OCI-LY7 (cell line): ENCODE measurements at regions not wholly inside any gene's neighbourhood (a gene's known extent, or its start where the extent isn't known, plus 50 kb on each side); places are given as distances from the start of the nearest gene placed in this dataset.

Experiments used
- BruUV-seq: library from RNA; stranded (reverse); fragments of 400-500 nt; replicated peaks from 2 replicates; lab custom pipeline; 2021; lab: Mats Ljungman, UMichigan
- CTCF ChIA-PET: fragments of 300-600 bp; sonication (Branson Sonifier 250); formaldehyde crosslinking; loops from one replicate; lab custom pipeline; 2022; ENCODE audit warnings: antibody characterized with exemption; ENCODE audit not compliant: unreplicated experiment; lab: Charles Lee
- POLR2A ChIA-PET: fragments of 300-600 bp; sonication (Branson Sonifier 250); formaldehyde crosslinking; loops from one replicate; lab custom pipeline; 2022; ENCODE audit warnings: antibody characterized with exemption; lab: Charles Lee
- DNase-seq: peaks from one replicate; pipeline ENCODE4 v3.0.0-alpha.2; 2015; ENCODE audit warnings: low spot score
- H2AFZ ChIP-seq: fragments of 200-600 bp; sonication (generic), shearing (Covaris generic); 2 replicates; pipeline ENCODE4 v1.6.1; 2014; ENCODE audit warnings: mild to moderate bottlenecking, antibody characterized with exemption, low read length, moderate library complexity
- H3K27ac ChIP-seq: fragments of 200-600 bp; sonication (generic); 2 replicates; pipeline ENCODE4 v1.5.1; 2014; ENCODE audit warnings: mixed run types, low read depth, mild to moderate bottlenecking, moderate library complexity, low read length, inconsistent platforms; ENCODE audit not compliant: poor library complexity, severe bottlenecking
- H3K36me3 ChIP-seq: fragments of 200-600 bp; sonication (generic); 2 replicates; pipeline ENCODE4 v1.6.1; 2014; ENCODE audit warnings: mild to moderate bottlenecking, antibody characterized with exemption, low read length, moderate library complexity, mixed read lengths; ENCODE audit not compliant: insufficient read depth
- H3K4me1 ChIP-seq: fragments of 200-600 bp; sonication (generic); 2 replicates; pipeline ENCODE4 v1.5.1; 2014; ENCODE audit warnings: mild to moderate bottlenecking, low read length; ENCODE audit not compliant: insufficient read depth, poor library complexity, severe bottlenecking
- H3K4me2 ChIP-seq: fragments of 200-600 bp; sonication (generic); 2 replicates; pipeline ENCODE4 v1.6.1; 2014; ENCODE audit warnings: mild to moderate bottlenecking, low read length
- H3K4me3 ChIP-seq: fragments of 200-600 bp; sonication (generic); 2 replicates; pipeline ENCODE4 v1.5.1; 2014; ENCODE audit warnings: mild to moderate bottlenecking, low read depth, low read length; ENCODE audit not compliant: poor library complexity, severe bottlenecking
- H3K79me2 ChIP-seq: fragments of 200-600 bp; sonication (generic); 2 replicates; pipeline ENCODE4 v1.6.1; 2016; ENCODE audit warnings: low read depth, mild to moderate bottlenecking, low read length, moderate library complexity, mixed read lengths; ENCODE audit not compliant: insufficient read depth
- H3K9me2 ChIP-seq: fragments of 200-600 bp; sonication (generic); 2 replicates; pipeline ENCODE4 v1.6.1; 2016; ENCODE audit warnings: mild to moderate bottlenecking, low read length, mixed read lengths; ENCODE audit not compliant: insufficient read depth
- H3K9me3 ChIP-seq: fragments of 200-600 bp; sonication (generic); 2 replicates; pipeline ENCODE4 v1.6.1; 2014; ENCODE audit warnings: mild to moderate bottlenecking, mixed run types, low read length, mixed read lengths
- H4K20me1 ChIP-seq: fragments of 200-600 bp; sonication (generic); 2 replicates; pipeline ENCODE4 v1.6.1; 2014; ENCODE audit warnings: mild to moderate bottlenecking, antibody characterized with exemption, low read length, moderate library complexity, mixed read lengths; ENCODE audit not compliant: insufficient read depth
- EZH2phosphoT487 ChIP-seq: fragments of 200-600 bp; sonication (generic); IDR thresholded peaks from 2 replicates; pipeline ENCODE4 v1.6.1; 2018; ENCODE audit warnings: low read depth, borderline replicate concordance, mild to moderate bottlenecking, mixed run types, antibody characterized with exemption, low read length, moderate library complexity, mixed read lengths
- intact Hi-C: fragments of 100-400 bp; cut with micrococcal nuclease; formaldehyde crosslinking; loops from one replicate; pipeline ENCODE4 v1.10.0; 2022; ENCODE audit not compliant: unreplicated experiment
- TF ChIP-seq, protein P1 (sequence below): fragments of 200-600 bp; sonication (generic); conservative IDR thresholded peaks from 2 replicates; pipeline ENCODE4 v1.5.1; 2014; ENCODE audit warnings: mild to moderate bottlenecking, antibody characterized with exemption, low read length, moderate library complexity, mixed read lengths

- H2AFZ ChIP-seq, result peak overlapping the region; percentile 98; the same call in 1 of the 2 replicates
- H3K9me3 ChIP-seq, result no peaks in the 10 kb centered on the region
- intact Hi-C loops, result loop anchor here (10.0 kb wide), 3 partner anchors 214 to 594 kb away; no protein-coding TSS in a partner anchor
- no peak overlapping the region for H3K4me3 ChIP-seq
- no peaks in the 10 kb centered on the region for H3K79me2 ChIP-seq
- no peaks in the 10 kb centered on the region for H3K9me2 ChIP-seq
- no peaks in the 10 kb centered on the region for H3K36me3 ChIP-seq
- no peaks in the 10 kb centered on the region for H4K20me1 ChIP-seq
- H3K4me2 ChIP-seq, result peak overlapping the region; percentile 76
- no peak for DNase-seq
- no TSS peak for BruUV-seq
- H3K4me1 ChIP-seq, result peaks cover 17% of the 10 kb centered on the region
- POLR2A ChIA-PET, result no interaction called here
- CTCF ChIA-PET, result no interaction called here
- TF ChIP-seq EZH2phosphoT487, result no peak
- TF ChIP-seq, protein P1, sequence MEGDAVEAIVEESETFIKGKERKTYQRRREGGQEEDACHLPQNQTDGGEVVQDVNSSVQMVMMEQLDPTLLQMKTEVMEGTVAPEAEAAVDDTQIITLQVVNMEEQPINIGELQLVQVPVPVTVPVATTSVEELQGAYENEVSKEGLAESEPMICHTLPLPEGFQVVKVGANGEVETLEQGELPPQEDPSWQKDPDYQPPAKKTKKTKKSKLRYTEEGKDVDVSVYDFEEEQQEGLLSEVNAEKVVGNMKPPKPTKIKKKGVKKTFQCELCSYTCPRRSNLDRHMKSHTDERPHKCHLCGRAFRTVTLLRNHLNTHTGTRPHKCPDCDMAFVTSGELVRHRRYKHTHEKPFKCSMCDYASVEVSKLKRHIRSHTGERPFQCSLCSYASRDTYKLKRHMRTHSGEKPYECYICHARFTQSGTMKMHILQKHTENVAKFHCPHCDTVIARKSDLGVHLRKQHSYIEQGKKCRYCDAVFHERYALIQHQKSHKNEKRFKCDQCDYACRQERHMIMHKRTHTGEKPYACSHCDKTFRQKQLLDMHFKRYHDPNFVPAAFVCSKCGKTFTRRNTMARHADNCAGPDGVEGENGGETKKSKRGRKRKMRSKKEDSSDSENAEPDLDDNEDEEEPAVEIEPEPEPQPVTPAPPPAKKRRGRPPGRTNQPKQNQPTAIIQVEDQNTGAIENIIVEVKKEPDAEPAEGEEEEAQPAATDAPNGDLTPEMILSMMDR, result 0 out of 2 replicates have a peak, but pooled peaks have one; percentile 26
- no peak overlapping the region for H3K27ac ChIP-seq
Measured at GRCh38 chr15:60128710-60129109, 124.6 kb downstream of the FOXB1 start.

DNA sequence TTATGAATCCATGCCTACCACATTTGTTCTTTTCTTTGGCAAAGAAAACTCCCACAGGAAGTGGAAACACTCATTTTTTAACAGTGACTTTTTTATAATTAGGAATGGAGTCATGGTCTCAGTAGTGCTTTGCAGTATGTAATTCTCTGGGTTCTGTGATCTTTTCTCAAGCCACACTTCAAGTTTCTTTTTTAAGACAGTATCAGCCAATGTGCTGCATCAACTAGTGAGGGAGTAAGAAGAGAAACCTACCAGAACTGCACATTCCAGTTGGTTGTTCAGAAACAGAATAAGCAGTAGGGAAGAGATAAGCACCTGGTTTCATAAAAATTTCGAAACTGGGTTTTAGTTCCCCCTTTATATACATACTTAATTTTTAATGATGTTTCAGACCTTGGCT is 126.3 kb downstream of the FOXB1 start:
- Histone ChIP-seq H3K9me2 (no peaks in the 10 kb centered on the region), H3K27ac (no peak overlapping the region), H4K20me1 (no peaks in the 10 kb centered on the region), H3K4me3 (no peak overlapping the region), H3K4me2 (no peak overlapping the region), H2AFZ (no peak overlapping the region), H3K9me3 (no peaks in the 10 kb centered on the region), H3K79me2 (no peaks in the 10 kb centered on the region), H3K36me3 (no peaks in the 10 kb centered on the region), H3K4me1 (peaks cover 17% of the 10 kb centered on the region)
- TF ChIP-seq, protein P1, result no peak
- TF ChIP-seq EZH2phosphoT487, result no peak
- BruUV-seq, result no TSS peak
- ChIA-PET CTCF (no interaction called here), POLR2A (no interaction called here)
- intact Hi-C loops, result no loop called here
- DNase-seq, result no peak

GRCh38 chr15:60130821-60131220 is 126.7 kb downstream of the FOXB1 start:
- Histone ChIP-seq H3K9me3 (no peaks in the 10 kb centered on the region), H3K4me2 (no peak overlapping the region), H2AFZ (no peak overlapping the region), H3K4me3 (no peak overlapping the region), H3K79me2 (no peaks in the 10 kb centered on the region), H3K27ac (no peak overlapping the region), H3K36me3 (no peaks in the 10 kb centered on the region), H3K9me2 (no peaks in the 10 kb centered on the region), H4K20me1 (no peaks in the 10 kb centered on the region), H3K4me1 (peaks cover 17% of the 10 kb centered on the region)
- ChIA-PET CTCF (no interaction called here), POLR2A (no interaction called here)
- TF ChIP-seq, protein P1, result no peak
- no peak for TF ChIP-seq EZH2phosphoT487
- DNase-seq, result no peak
- BruUV-seq, result no TSS peak
- intact Hi-C loops, result no loop called here
